ENCODE measurements at regions not wholly inside any gene's neighbourhood (a gene's known extent, or its start where the extent isn't known, plus 50 kb on each side); places are given as distances from the start of the nearest gene placed in this dataset.

GRCh38 chr4:130249002-130249401 is 1153.0 kb downstream of the C4orf33 start:
- ChIA-PET CTCF (no interaction called here), POLR2A (no interaction called here)
- no peaks in the 10 kb centered on the region for H3K9me3 ChIP-seq (ENCODE audit: control insufficient read depth, insufficient read depth, low read depth, low read length)
- H3K36me3 ChIP-seq (ENCODE audit: control insufficient read depth in 2 of 2, insufficient read depth in 1 of 2, low read length in 2 of 2): no peaks in the 10 kb centered on the region
- TF ChIP-seq GLIS2 (tag by site-specific recombination; IDR thresholded peaks at IDR 0.05) (no peak), ZSCAN30 (tag by site-specific recombination; IDR thresholded peaks at IDR 0.05) (no peak), ZNF837 (tag by site-specific recombination; IDR thresholded peaks at IDR 0.05) (no peak), ZNF335 (tag by site-specific recombination; conservative IDR thresholded peaks at IDR 0.05) (no peak), ZNF510 (tag by site-specific recombination; IDR thresholded peaks at IDR 0.05; ENCODE audit: insufficient replicate concordance) (no peak), ZNF423 (tag by site-specific recombination; IDR thresholded peaks at IDR 0.05) (no peak), ZNF202 (tag by site-specific recombination; IDR thresholded peaks at IDR 0.05; ENCODE audit: borderline replicate concordance) (no peak), PRDM1 (tag by site-specific recombination; IDR thresholded peaks at IDR 0.05) (no peak), ZNF548 (tag by site-specific recombination; IDR thresholded peaks at IDR 0.05) (no peak), ZFP69B (tag by site-specific recombination; IDR thresholded peaks at IDR 0.05) (no peak), SCRT1 (tag by site-specific recombination; IDR thresholded peaks at IDR 0.05; ENCODE audit: borderline replicate concordance) (no peak), ZNF248 (tag by site-specific recombination; IDR thresholded peaks at IDR 0.05) (no peak), ZNF280D (tag by site-specific recombination; IDR thresholded peaks at IDR 0.05) (no peak), GLI4 (tag by site-specific recombination; IDR thresholded peaks at IDR 0.05) (no peak), RBAK (tag by site-specific recombination; IDR thresholded peaks at IDR 0.05) (no peak), MEIS1 (CRISPR knock-in tag; IDR thresholded peaks at IDR 0.05; ENCODE audit: borderline replicate concordance) (no peak), ZNF514 (tag by site-specific recombination; IDR thresholded peaks at IDR 0.05) (no peak), ZNF560 (tag by site-specific recombination; IDR thresholded peaks at IDR 0.05; ENCODE audit: borderline replicate concordance) (no peak)
- TF ChIP-seq, protein P1, sequence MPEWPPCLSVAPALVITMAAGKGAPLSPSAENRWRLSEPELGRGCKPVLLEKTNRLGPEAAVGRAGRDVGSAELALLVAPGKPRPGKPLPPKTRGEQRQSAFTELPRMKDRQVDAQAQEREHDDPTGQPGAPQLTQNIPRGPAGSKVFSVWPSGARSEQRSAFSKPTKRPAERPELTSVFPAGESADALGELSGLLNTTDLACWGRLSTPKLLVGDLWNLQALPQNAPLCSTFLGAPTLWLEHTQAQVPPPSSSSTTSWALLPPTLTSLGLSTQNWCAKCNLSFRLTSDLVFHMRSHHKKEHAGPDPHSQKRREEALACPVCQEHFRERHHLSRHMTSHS (tag by site-specific recombination; IDR thresholded peaks at IDR 0.05): no peak
- TF ChIP-seq, protein P2, sequence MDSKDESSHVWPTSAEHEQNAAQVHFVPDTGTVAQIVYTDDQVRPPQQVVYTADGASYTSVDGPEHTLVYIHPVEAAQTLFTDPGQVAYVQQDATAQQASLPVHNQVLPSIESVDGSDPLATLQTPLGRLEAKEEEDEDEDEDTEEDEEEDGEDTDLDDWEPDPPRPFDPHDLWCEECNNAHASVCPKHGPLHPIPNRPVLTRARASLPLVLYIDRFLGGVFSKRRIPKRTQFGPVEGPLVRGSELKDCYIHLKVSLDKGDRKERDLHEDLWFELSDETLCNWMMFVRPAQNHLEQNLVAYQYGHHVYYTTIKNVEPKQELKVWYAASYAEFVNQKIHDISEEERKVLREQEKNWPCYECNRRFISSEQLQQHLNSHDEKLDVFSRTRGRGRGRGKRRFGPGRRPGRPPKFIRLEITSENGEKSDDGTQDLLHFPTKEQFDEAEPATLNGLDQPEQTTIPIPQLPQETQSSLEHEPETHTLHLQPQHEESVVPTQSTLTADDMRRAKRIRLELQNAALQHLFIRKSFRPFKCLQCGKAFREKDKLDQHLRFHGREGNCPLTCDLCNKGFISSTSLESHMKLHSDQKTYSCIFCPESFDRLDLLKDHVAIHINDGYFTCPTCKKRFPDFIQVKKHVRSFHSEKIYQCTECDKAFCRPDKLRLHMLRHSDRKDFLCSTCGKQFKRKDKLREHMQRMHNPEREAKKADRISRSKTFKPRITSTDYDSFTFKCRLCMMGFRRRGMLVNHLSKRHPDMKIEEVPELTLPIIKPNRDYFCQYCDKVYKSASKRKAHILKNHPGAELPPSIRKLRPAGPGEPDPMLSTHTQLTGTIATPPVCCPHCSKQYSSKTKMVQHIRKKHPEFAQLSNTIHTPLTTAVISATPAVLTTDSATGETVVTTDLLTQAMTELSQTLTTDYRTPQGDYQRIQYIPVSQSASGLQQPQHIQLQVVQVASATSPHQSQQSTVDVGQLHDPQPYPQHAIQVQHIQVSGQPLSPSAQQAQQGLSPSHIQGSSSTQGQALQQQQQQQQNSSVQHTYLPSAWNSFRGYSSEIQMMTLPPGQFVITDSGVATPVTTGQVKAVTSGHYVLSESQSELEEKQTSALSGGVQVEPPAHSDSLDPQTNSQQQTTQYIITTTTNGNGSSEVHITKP (tag by site-specific recombination; IDR thresholded peaks at IDR 0.05): no peak
- H3K4me3 ChIP-seq (ENCODE audit: low read depth, low read length): no peak overlapping the region
- no peak overlapping the region for H3K27ac ChIP-seq (ENCODE audit: extremely low read depth, low read depth, low read length)
- H3K4me1 ChIP-seq (ENCODE audit: control insufficient read depth, insufficient read depth, low read length): no peaks in the 10 kb centered on the region

DNA sequence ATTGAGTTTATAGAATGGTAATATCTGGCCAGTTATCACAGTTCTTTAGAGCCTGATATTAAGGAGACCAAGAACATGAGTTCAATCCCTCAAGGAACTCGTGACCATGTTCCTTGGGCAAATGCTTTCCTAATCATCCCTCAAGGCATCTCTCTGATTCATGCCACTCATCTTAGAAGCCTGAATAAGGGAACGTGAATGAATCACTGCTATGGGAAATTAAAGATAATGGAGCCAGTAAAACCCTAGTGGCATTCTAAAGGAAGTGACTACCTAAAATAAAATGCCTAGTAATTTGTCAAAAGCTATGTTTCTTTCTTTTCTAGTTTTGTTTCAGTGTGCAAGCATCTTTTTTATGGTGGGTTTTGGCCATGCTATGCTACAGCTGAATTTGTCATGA is 1161.3 kb downstream of the C4orf33 start:
- POLR2A ChIA-PET: no interaction called here
- TF ChIP-seq ZNF423 (tag by site-specific recombination; IDR thresholded peaks at IDR 0.05): no peak

More for the DNA sequence above, 1161.3 kb downstream of the C4orf33 start:
- Histone ChIP-seq H3K36me3 (ENCODE audit: control insufficient read depth in 2 of 2, insufficient read depth in 1 of 2, low read length in 2 of 2) (no peaks in the 10 kb centered on the region), H3K27ac (ENCODE audit: extremely low read depth, low read depth, low read length) (no peak overlapping the region), H3K4me3 (ENCODE audit: low read depth, low read length) (no peak overlapping the region), H3K9me3 (ENCODE audit: control insufficient read depth, insufficient read depth, low read depth, low read length) (no peaks in the 10 kb centered on the region), H3K4me1 (ENCODE audit: control insufficient read depth, insufficient read depth, low read length) (no peaks in the 10 kb centered on the region)
- CTCF ChIA-PET: interaction anchor here (0.6 kb wide), 1 partner anchor 1008 kb away, joined by 3 read pairs; no protein-coding TSS in a partner anchor

Measured in HEK293 (cell line).